HG03159 (cell line): ENCODE measurements at regions not wholly inside any gene's neighbourhood (a gene's known extent, or its start where the extent isn't known, plus 50 kb on each side); places are given as distances from the start of the nearest gene placed in this dataset.
A peak's percentile ranks its signal among the peaks of the same experiment; 100 is the strongest.

Experiments
- ATAC-seq: cut with Tn5 transposase; IDR thresholded peaks from one replicate; pipeline ENCODE4 v1.9.1; 2021; ENCODE audit warnings: mild to moderate bottlenecking, moderate library complexity; ENCODE audit not compliant: unreplicated experiment

GRCh38 chr3:187899246-187899645 lies 154.0 kb upstream of the BCL6 start:
- ATAC-seq = no peak

- peak; percentile 50 for ATAC-seq
These were observed 155.9 kb upstream of the BCL6 start for GRCh38 chr3:187900993-187901755.

- peak; percentile 74 for ATAC-seq
These were observed 156.8 kb upstream of the BCL6 start for GRCh38 chr3:187902041-187902471.

- ATAC-seq = no peak
These were observed 157.7 kb upstream of the BCL6 start for GRCh38 chr3:187902936-187903335.

GRCh38 chr3:187903697-187904096 lies 158.4 kb upstream of the BCL6 start:
- ATAC-seq = no peak

GRCh38 chr3:187906416-187906815 lies 161.1 kb upstream of the BCL6 start:
- no peak for ATAC-seq

GRCh38 chr3:187906920-187907319 lies 161.7 kb upstream of the BCL6 start:
- ATAC-seq = no peak

- no peak for ATAC-seq
These were observed 164.6 kb upstream of the BCL6 start for GRCh38 chr3:187909866-187910265.

- ATAC-seq = no peak
These were observed 166.7 kb upstream of the BCL6 start for GRCh38 chr3:187912007-187912406.

GRCh38 chr3:187913617-187914033 lies 168.4 kb upstream of the BCL6 start:
- ATAC-seq = no peak

GRCh38 chr3:187914231-187914630 lies 169.0 kb upstream of the BCL6 start:
- no peak for ATAC-seq

GRCh38 chr3:187916072-187916471 lies 170.8 kb upstream of the BCL6 start:
- no peak for ATAC-seq

- ATAC-seq = no peak
These were observed 172.9 kb upstream of the BCL6 start for GRCh38 chr3:187918081-187918644.

GRCh38 chr3:187919048-187919447 lies 173.8 kb upstream of the BCL6 start:
- peak; percentile 90 for ATAC-seq

GRCh38 chr3:187919544-187919943 lies 174.3 kb upstream of the BCL6 start:
- ATAC-seq = peak; percentile 50

GRCh38 chr3:187920030-187920429 lies 174.8 kb upstream of the BCL6 start:
- ATAC-seq = peak; percentile 1

GRCh38 chr3:187920913-187921312 lies 175.6 kb upstream of the BCL6 start:
- no peak for ATAC-seq

- no peak for ATAC-seq
These were observed 176.3 kb upstream of the BCL6 start for GRCh38 chr3:187921391-187922074.

GRCh38 chr3:187922704-187923416 lies 177.6 kb upstream of the BCL6 start:
- no peak for ATAC-seq

- no peak for ATAC-seq
These were observed 179.4 kb upstream of the BCL6 start for GRCh38 chr3:187924651-187925050.

GRCh38 chr3:187925326-187925725 lies 180.1 kb upstream of the BCL6 start:
- no peak for ATAC-seq
